ENCODE measurements at regions not wholly inside any gene's neighbourhood (a gene's known extent, or its start where the extent isn't known, plus 50 kb on each side); places are given as distances from the start of the nearest gene placed in this dataset.

DNA sequence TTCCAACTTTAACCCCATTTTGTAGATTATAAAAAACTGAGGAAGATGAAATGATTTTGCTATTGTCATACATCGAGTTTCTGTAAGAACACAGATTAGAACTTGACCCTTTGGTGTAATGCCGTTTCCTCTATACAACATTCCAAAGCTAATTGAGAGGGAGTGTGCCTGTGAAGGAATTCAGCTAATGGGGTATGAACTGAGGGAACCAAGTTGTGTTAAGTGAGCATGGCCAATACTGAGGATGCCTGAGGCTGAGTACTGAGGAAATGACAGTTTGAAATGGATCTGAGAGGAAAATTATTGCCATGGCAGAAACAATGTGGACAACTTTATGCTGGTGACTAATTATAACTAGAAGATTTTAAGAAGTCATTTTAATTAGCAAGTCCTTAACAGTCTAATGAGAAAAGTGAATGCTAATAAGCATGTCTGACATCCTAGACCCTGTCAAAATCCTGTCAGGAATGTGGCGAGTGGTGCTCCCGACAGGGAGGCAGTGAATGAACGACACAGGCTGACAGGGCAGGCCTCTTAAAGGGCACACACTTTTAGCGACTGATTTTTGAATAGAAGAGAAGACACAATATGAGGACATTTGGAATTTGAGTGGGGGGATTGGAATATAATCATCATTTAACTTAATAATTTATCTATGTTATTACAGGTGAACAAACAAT lies 262.5 kb downstream of the HLX start:
- H3K4me3 ChIP-seq (replicated peaks; ENCODE audit: insufficient read depth, low read length): no peak overlapping the region
- DNase-seq (ENCODE audit: low read depth in 1 of 2, low spot score in 1 of 2): no peak

DNA sequence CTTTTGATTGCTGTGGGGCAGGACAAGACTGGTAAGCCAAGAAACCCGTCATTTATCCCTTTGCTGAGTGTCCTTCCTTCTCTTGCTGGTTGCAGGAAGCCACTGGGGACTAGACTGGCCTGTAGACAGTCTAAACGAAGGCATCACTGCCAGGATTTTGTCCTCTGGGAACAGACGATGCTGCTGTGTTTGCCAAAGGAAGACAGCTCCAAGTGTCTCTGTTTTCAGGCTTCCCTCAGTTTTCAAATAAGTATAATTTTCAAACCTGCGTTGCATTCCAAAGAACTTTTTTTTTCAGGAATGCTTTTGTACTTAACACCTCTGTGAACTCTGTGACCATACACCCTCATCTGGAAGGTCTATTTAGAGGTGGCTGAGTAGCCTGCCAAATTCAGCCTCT lies 269.4 kb downstream of the HLX start:
- TF ChIP-seq GABPA (IDR thresholded peaks at IDR 0.05; ENCODE audit: low read depth): no peak
- no peak for TF ChIP-seq SPI1 (IDR thresholded peaks at IDR 0.05; ENCODE audit: borderline replicate concordance, low read depth)
- TF ChIP-seq, protein P1, sequence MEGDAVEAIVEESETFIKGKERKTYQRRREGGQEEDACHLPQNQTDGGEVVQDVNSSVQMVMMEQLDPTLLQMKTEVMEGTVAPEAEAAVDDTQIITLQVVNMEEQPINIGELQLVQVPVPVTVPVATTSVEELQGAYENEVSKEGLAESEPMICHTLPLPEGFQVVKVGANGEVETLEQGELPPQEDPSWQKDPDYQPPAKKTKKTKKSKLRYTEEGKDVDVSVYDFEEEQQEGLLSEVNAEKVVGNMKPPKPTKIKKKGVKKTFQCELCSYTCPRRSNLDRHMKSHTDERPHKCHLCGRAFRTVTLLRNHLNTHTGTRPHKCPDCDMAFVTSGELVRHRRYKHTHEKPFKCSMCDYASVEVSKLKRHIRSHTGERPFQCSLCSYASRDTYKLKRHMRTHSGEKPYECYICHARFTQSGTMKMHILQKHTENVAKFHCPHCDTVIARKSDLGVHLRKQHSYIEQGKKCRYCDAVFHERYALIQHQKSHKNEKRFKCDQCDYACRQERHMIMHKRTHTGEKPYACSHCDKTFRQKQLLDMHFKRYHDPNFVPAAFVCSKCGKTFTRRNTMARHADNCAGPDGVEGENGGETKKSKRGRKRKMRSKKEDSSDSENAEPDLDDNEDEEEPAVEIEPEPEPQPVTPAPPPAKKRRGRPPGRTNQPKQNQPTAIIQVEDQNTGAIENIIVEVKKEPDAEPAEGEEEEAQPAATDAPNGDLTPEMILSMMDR (IDR thresholded peaks at IDR 0.05; ENCODE audit: insufficient read depth, low read length): no peak
- TF ChIP-seq, protein P2, sequence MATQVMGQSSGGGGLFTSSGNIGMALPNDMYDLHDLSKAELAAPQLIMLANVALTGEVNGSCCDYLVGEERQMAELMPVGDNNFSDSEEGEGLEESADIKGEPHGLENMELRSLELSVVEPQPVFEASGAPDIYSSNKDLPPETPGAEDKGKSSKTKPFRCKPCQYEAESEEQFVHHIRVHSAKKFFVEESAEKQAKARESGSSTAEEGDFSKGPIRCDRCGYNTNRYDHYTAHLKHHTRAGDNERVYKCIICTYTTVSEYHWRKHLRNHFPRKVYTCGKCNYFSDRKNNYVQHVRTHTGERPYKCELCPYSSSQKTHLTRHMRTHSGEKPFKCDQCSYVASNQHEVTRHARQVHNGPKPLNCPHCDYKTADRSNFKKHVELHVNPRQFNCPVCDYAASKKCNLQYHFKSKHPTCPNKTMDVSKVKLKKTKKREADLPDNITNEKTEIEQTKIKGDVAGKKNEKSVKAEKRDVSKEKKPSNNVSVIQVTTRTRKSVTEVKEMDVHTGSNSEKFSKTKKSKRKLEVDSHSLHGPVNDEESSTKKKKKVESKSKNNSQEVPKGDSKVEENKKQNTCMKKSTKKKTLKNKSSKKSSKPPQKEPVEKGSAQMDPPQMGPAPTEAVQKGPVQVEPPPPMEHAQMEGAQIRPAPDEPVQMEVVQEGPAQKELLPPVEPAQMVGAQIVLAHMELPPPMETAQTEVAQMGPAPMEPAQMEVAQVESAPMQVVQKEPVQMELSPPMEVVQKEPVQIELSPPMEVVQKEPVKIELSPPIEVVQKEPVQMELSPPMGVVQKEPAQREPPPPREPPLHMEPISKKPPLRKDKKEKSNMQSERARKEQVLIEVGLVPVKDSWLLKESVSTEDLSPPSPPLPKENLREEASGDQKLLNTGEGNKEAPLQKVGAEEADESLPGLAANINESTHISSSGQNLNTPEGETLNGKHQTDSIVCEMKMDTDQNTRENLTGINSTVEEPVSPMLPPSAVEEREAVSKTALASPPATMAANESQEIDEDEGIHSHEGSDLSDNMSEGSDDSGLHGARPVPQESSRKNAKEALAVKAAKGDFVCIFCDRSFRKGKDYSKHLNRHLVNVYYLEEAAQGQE (IDR thresholded peaks at IDR 0.05; ENCODE audit: insufficient replicate concordance, low read depth): no peak
- DNase-seq (ENCODE audit: low read depth in 1 of 2, low spot score in 1 of 2): no peak
- no peak overlapping the region for H3K27ac ChIP-seq (replicated peaks)
- no peak overlapping the region for H3K4me3 ChIP-seq (replicated peaks; ENCODE audit: insufficient read depth, low read length)
- H3K27me3 ChIP-seq (ENCODE audit: insufficient read depth, poor library complexity, severe bottlenecking): no peaks in the 10 kb centered on the region

More for the DNA sequence above, 262.5 kb downstream of the HLX start:
- Histone ChIP-seq H3K27ac (replicated peaks) (no peak overlapping the region), H3K27me3 (ENCODE audit: insufficient read depth, poor library complexity, severe bottlenecking) (no peaks in the 10 kb centered on the region)
- TF ChIP-seq, protein P2 (IDR thresholded peaks at IDR 0.05; ENCODE audit: insufficient replicate concordance, low read depth): no peak
- no peak for TF ChIP-seq GABPA (IDR thresholded peaks at IDR 0.05; ENCODE audit: low read depth)
- no peak for TF ChIP-seq SPI1 (IDR thresholded peaks at IDR 0.05; ENCODE audit: borderline replicate concordance, low read depth)

DNA sequence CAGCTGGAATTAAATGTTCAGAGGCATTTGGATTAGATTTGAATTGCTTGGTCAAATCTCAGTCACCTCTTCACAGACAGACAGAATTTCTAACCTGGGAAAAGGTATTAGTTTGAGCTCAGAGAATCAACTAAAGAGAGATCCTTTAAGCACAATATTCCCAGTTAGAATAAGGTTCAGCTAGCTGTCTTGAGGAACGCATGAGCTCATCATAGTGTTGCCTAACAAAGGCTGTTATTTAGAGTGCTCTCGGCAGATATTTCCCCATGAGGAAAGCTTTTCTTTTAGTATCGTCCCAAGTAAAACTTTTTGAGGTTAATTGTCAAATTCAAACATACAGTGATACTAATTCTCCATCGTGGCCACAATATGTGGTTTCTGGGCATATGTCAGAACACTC lies 269.9 kb downstream of the HLX start:
- TF ChIP-seq, protein P1 (IDR thresholded peaks at IDR 0.05; ENCODE audit: insufficient read depth, low read length): no peak
- TF ChIP-seq GABPA (IDR thresholded peaks at IDR 0.05; ENCODE audit: low read depth): no peak
- TF ChIP-seq, protein P2 (IDR thresholded peaks at IDR 0.05; ENCODE audit: insufficient replicate concordance, low read depth): no peak
- TF ChIP-seq POLR2AphosphoS5 (IDR thresholded peaks at IDR 0.05; ENCODE audit: low read depth): no peak
- TF ChIP-seq SPI1 (IDR thresholded peaks at IDR 0.05; ENCODE audit: borderline replicate concordance, low read depth): no peak
- peak; percentile 18 to 22 for DNase-seq (ENCODE audit: low read depth in 1 of 2, low spot score in 1 of 2)
- Histone ChIP-seq H3K4me3 (replicated peaks; ENCODE audit: insufficient read depth, low read length) (no peak overlapping the region), H3K27me3 (ENCODE audit: insufficient read depth, poor library complexity, severe bottlenecking) (no peaks in the 10 kb centered on the region), H3K27ac (replicated peaks) (no peak overlapping the region)
